CD4-positive, alpha-beta T cell treated with Interleukin-12 subunit alpha and Interleukin-12 subunit beta, for 1 hour (primary cell): ENCODE measurements at regions not wholly inside any gene's neighbourhood (a gene's known extent, or its start where the extent isn't known, plus 50 kb on each side); places are given as distances from the start of the nearest gene placed in this dataset.
"Not testable (repeated sequence)": the region's sequence is repeated elsewhere in the genome, so short reads cannot be mapped to it uniquely, and the experiment has no call there.

ENCODE experiments used
- DNase-seq: peaks from one replicate; pipeline ENCODE4 v3.0.0-alpha.2; 2020

GRCh38 chr1:230591678-230592077, 50.6 kb upstream of the COG2 start:
- no peak for DNase-seq

DNA sequence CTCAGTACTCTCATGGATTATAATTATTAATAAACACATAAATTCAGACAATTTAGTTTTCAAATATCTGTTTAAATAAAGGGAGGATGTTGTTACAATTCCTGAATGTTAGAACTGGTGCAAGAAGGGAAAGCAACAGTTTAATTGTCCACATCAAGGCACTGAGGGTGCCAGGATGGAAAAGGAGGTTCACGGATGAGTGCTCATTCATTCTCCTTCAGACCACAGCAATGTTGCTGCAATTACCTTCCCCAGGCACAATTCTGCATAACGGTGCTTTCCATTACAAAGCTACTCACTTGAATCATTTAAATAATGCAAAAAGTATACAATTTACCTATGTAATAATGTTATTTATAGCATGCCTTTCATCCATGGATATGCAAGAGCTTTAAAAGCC, 52.3 kb upstream of the COG2 start:
- DNase-seq, result no peak

DNA sequence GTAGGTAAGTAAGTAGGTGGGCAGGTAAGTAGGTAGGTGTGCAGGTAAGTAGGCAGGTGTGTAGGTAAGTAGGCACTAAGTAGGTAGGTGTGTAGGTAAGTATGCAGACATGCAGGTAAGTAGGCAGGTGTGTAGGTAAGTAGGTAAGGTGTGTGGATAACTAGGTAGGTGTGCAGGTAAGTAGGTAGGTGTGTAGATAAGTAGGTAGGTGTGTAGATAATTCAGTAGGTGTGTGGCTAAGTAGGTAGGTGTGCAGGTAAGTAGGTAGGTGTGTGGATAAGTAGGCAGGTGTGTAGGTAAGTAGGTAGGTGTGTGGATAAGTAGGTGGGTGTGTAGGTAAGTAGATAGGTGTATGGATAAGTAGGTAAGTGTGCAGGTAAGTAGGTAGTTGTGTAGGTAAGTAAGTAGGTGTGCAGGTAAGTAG, 53.9 kb upstream of the COG2 start:
- DNase-seq, result no peak

DNA sequence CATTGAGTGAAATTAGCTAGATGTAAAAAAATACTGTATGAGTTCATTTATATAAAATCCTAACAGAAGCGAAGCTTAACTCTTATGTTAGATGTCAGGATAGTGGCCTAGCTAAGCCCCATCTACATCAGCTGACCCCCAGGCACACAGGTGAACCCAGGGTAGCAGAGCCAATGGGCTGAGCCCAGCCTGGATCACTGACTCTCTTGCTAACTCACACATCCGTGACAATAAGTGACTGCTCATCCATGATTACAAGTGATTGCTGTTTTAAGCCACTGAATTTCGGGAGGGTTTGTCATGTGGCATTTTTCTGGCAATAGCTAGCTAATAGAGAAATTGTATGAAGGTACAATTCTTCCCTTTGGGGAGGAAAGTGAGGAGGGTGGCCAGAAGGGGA, 55.2 kb upstream of the COG2 start:
- no peak for DNase-seq

DNA sequence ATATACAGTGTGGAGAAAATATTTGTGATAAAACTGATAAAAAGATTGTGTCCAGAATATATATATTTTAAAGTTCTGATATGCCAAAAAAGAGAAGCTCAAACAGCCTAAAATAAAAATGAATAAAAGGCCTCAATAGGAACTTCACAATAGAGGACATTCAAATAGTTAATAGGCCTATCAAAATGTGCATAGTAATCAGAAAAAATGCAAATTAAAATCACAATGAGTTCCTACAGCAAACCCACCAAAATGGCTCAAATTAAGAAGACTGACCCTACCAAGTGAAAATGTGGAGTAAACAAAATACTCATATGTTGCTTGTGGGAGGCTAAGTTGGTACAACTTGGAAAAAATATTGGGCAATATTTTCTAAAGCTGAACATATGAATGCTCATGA, 57.6 kb upstream of the COG2 start:
- DNase-seq, result no peak

- DNase-seq, result no peak
Observed at GRCh38 chr1:230581446-230582079, 60.7 kb upstream of the COG2 start.

- DNase-seq, result no peak
Observed at GRCh38 chr1:230578616-230579015, 63.7 kb upstream of the COG2 start.

DNA sequence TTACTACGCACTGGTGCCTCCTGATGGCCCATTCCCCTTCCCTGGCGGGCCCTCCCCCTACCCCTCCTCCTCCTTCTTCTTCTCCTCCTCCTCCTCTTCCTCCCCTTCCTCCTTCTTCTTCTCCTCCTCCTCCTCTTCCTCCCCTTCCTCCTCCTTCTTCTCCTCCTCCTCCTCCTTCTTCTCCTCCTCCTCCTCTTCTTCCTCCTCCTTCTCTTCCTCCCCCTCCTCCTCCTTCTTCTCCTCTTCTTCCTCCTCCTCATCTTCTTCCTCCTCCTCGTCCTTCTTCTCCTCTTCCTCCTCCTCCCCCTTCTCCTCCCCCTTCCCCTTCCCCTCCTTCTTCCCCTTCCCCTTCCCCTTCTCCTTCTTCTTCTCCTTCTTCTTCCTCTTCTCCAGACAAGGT, 64.7 kb upstream of the COG2 start:
- DNase-seq, result no peak

DNA sequence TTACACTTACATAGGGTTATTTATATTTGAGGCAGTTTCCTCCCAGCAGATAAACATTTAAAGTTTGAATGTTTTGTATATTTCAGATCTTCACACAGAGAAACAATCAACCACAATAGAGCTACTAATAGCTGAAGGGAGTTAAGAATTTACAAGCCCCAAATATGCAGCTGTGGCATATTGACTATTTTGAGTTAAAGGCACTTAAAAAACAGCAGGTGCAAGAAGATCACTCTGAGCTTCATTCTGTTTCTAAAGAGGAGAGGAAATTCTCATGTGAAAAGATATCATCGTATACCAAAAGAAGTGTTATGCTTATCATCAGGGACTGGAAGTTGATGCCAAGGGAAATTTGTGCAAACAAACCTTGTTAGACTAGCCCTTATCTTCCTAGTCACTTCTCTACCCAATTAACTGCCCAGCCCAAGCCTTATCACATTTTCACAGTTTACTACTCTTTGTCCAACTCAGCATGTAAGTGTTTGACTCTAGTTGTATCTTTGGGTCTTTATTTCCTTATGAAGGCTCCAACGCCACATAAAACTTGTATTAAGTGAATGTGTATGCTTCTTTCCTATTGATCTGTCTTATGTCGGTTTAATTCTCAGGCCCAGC, 66.3 kb upstream of the COG2 start:
- DNase-seq, result no peak

GRCh38 chr1:230574502-230574901, 67.8 kb upstream of the COG2 start:
- DNase-seq, result no peak

- no peak for DNase-seq
Observed at GRCh38 chr1:230573658-230574057, 68.6 kb upstream of the COG2 start.

GRCh38 chr1:230572121-230573105, 69.9 kb upstream of the COG2 start:
- no peak for DNase-seq

GRCh38 chr1:230570724-230571360, 71.4 kb upstream of the COG2 start:
- DNase-seq, result no peak

DNA sequence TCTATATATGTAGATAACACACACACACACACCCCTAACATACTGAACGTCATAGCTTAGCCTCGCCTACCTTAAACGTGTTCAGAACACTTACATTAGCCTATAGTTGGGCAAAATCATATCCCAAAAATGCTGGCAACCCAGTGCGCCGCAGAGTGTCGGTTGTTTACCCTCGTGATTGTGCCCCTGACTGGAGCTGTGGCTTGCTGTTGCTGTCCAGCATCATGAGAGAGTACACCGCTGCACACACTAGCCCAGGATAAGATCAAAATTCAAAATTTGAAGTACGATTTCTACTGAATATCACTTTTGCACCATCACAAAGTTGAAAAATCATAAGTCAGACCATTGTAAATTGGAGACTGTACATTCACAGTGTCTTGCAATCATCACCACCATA, 73.1 kb upstream of the COG2 start:
- no peak for DNase-seq

DNA sequence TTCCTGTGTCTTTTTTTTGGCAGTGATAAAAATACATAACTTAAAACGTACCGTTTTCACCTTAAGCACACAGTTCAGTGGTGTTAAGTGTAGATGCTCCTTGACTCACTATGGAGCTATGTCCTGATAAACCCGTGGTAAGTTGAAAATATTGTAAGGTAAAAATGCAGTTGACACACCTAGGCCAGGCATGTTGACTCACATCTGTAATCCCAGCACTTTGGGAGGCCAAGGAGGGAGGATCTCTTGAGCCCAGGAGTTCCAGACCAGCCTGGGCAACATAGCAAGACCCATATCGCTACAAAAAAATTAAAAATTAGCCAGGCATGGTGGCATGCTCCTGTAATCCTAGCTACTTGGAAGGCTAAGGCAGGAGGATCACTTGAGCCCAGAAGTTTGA, 73.6 kb upstream of the COG2 start:
- DNase-seq, result no peak

GRCh38 chr1:230568008-230568407, 74.3 kb upstream of the COG2 start:
- DNase-seq, result no peak

DNA sequence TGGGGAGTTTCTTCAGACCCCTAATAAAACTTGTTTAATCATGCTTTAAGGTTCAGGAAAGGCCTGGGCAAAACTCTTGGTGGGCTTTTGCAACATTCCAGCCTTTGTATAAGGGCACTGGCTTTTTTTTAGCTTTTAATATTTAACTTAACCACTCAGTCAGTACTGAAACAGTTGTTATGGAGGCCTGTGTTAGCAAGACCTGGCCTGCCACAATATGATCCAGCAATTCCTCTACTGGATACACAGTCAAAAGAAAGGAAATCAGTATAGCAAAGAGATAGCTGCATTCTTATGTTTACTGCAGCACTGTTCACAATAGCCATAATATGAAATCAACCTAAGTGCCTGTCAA, 75.1 kb upstream of the COG2 start:
- DNase-seq, result no peak

DNA sequence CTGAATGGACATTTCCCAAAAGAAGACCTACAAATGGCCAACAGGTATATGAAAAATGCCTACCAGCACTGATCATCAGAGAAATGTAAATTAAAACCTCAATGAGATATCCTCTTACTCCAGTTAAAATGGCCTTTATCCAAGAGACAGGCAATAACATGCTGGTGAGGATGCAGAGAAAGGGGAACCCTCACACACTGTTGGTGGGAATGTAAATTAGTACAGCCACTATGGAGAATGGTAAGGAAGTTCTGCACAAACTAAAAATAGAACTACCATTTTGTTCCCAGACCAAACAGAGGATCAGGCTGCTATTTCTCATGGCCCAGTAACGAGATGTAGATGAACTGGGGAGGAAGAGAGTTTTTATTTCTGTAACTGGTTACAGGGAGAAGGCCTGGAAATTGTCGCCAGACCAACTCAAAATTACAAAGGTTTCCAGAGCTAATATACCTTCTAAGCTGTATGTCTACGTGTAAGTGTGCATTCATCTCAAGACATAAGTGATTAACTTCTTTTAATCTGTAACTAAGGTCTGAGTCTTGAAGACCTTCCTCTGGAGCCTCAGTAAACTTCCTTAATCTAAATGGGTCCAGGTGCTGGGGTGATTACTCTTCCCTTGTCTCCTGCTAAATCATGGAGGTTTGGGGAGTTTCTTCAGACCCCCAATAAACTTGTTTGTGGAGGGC, 75.6 kb upstream of the COG2 start:
- DNase-seq, result not testable (repeated sequence)

GRCh38 chr1:230565141-230565540, 77.1 kb upstream of the COG2 start:
- DNase-seq, result no peak

DNA sequence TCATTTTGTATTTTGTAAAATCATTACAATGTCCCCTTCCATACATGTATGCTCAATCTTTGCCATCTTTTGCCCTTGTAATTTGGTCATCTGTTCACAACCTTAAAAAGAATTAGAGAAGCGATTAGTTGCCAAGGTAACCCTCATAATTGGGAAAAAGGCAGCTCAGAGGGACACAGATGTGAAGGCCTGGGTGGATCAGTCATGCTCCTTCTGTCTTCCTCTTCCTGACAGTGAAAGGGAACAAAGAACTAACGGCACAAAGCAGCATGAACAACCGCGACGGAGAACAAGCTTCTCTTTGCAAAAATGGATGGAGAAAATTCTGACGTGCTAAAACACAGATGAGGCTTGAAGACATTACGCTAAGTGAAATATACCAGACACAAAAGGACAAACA, 78.7 kb upstream of the COG2 start:
- DNase-seq, result no peak

DNA sequence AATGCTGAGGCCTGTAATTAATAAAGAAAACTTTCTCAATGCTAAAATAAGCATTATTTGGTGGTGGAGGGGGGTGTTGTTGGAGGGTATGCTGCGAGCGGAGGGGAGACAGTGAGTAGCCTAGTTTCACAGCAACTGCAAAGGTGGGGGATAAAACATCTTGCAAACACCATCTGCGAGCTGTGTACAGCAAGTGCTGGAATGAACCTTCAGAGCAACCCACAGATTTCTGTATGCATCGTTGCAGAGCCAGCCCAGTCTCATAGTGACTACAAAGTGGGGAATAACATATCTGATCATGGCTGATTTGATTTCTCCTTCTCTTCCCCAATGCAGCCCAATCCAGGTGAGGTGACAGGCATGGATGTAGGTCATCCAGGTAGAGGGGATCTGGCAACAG, 80.7 kb upstream of the COG2 start:
- no peak for DNase-seq

DNA sequence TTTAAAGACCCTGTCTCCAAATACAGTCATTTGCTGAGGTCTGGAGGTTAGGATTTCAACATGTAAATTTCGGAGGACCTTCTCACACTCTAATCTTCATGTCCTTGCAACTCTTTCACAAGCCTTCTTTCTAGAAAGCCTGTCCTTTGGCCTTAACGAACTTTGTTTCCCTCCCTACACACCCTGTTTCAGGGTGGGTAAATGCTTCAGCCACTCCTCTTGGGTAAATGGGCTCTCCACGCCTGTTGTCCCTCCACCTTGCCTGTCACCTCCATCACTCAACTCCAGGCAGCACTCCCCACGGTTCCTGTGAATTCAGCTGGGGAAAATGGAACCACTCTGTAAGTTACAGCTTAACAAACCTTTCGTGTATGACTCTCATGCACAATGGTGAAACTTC, 84.0 kb upstream of the COG2 start:
- no peak for DNase-seq

DNA sequence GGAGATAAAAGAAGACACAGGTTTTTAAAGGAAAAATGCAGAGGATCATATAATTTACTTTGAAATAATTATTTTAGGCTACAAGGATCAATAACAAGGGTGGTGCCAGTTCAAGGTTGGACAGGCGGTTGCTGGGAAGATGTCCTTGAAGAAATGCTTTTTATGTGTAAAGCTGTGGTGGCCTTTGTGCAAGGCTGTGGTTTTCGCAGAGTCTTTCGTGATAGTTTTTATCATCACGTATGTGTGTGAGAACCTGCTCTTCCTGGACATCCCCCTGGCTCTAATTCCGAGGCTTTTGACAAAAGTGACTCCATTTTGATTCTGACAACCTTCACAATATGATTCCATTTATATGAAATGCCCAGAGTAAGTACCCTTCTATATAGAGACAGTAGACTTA, 85.8 kb upstream of the COG2 start:
- no peak for DNase-seq
